HepG2 (cell line): ENCODE measurements at regions not wholly inside any gene's neighbourhood (a gene's known extent, or its start where the extent isn't known, plus 50 kb on each side); places are given as distances from the start of the nearest gene placed in this dataset.

ENCODE experiments used
- ATAC-seq: fragments of 200-7000 bp; cut with Tn5 transposase; 3 replicates; pipeline ENCODE4 v1.9.1; 2020; ENCODE audit warnings: mild to moderate bottlenecking, moderate library complexity
- BruUV-seq: library from RNA; stranded (reverse); fragments of 400-500 nt; replicated peaks from 2 replicates; lab custom pipeline; 2021; lab: Mats Ljungman, UMichigan
- CTCF ChIA-PET: fragments of 300-600 bp; formaldehyde crosslinking; extraction: SDS; loops from one replicate; lab custom pipeline; 2021; ENCODE audit warnings: low total read pairs, inconsistent platforms, low intra/inter-chr PET ratio; lab: Yijun Ruan, JAX
- POLR2A ChIA-PET: fragments of 350-600 bp; sonication (Branson Sonifier 250); formaldehyde crosslinking; loops from one replicate; lab custom pipeline; 2020; ENCODE audit warnings: antibody characterized with exemption, inconsistent platforms; lab: Yijun Ruan, JAX
- DNase-seq: peaks from one replicate; pipeline ENCODE4 v3.0.0-alpha.2; 2015; ENCODE audit warnings: low spot score
- FAIRE-seq: peaks from 3 replicates; lab custom pipeline; 2011; peaks lifted over from hg19 to GRCh38; lab: Jason Lieb, UNC
- H2AFZ ChIP-seq: one replicate; pipeline ENCODE4 v1.6.1; 2011; ENCODE audit warnings: low read length, inconsistent platforms
- H3K27ac ChIP-seq: fragments of 300-600 bp; 3 replicates; pipeline ENCODE4 v1.8.0; 2011; ENCODE audit warnings: mixed run types, mild to moderate bottlenecking, mixed read lengths, low read length, inconsistent platforms; ENCODE audit not compliant: insufficient read depth; ENCODE audit errors: extremely low read length
- H3K27me3 ChIP-seq, 2 experiments: fragments of 200-600 bp in 1 of 2; 2 replicates in 1 of 2; 3 replicates in 1 of 2; pipeline versions ENCODE4 v1.6.0 to v1.8.0; 2011; ENCODE audit warnings: low read length in 2 of 2, mild to moderate bottlenecking in 2 of 2, moderate library complexity in 2 of 2, inconsistent platforms in 1 of 2; ENCODE audit not compliant: insufficient read depth in 2 of 2, control insufficient read depth in 1 of 2
- H3K36me3 ChIP-seq, 2 experiments: fragments of 200-600 bp in 1 of 2; replicated peaks in 1 of 2; 2 replicates in 1 of 2; 3 replicates in 1 of 2; pipeline versions ENCODE4 v1.5.1 to v1.8.0; 2011; ENCODE audit warnings: low read length in 2 of 2, inconsistent platforms in 1 of 2; ENCODE audit not compliant: insufficient read depth in 2 of 2, control insufficient read depth in 1 of 2
- H3K4me1 ChIP-seq: 2 replicates; pipeline ENCODE4 v1.5.1; 2012; ENCODE audit warnings: low read length, inconsistent platforms; ENCODE audit not compliant: insufficient read depth
- H3K4me2 ChIP-seq: 2 replicates; pipeline ENCODE4 v1.6.0; 2011; ENCODE audit warnings: low read depth, low read length, inconsistent platforms
- H3K4me3 ChIP-seq, 3 experiments: fragments of 200-600 bp in 1 of 3; sonication (generic), shearing (Covaris generic) in 1 of 3; replicated peaks in 1 of 3; 2 replicates each; pipeline ENCODE4 v1.5.1; 2011 to 2016; ENCODE audit warnings: low read length in 3 of 3, inconsistent platforms in 2 of 3, low read depth in 2 of 3, mild to moderate bottlenecking in 2 of 3, control low read depth in 1 of 3, mixed read lengths in 1 of 3; ENCODE audit not compliant: insufficient read depth in 1 of 3
- H3K79me2 ChIP-seq: one replicate; pipeline ENCODE4 v1.6.1; 2011; ENCODE audit warnings: low read length, inconsistent platforms; ENCODE audit not compliant: insufficient read depth
- H3K9ac ChIP-seq: 2 replicates; pipeline ENCODE4 v1.6.0; 2011; ENCODE audit warnings: mild to moderate bottlenecking, low read depth, low read length, inconsistent platforms; ENCODE audit not compliant: insufficient read depth
- H3K9me3 ChIP-seq: 2 replicates; pipeline ENCODE4 v1.5.1; 2012; ENCODE audit warnings: mild to moderate bottlenecking, low read length
- H4K20me1 ChIP-seq: 2 replicates; pipeline ENCODE4 v1.6.0; 2011; ENCODE audit warnings: inconsistent platforms, mild to moderate bottlenecking, low read length, moderate library complexity; ENCODE audit not compliant: insufficient read depth
- ARID2 ChIP-seq: sonication (generic); formaldehyde crosslinking; IDR thresholded peaks from 2 replicates; pipeline ENCODE4 v1.8.1; 2022; ENCODE audit warnings: mild to moderate bottlenecking, missing genetic modification reagents, borderline replicate concordance
- JUNB ChIP-seq: sonication (generic); formaldehyde crosslinking; IDR thresholded peaks from 2 replicates; pipeline ENCODE4 v1.8.0; 2022; ENCODE audit warnings: missing genetic modification reagents, mild to moderate bottlenecking, borderline replicate concordance
- MTF2 ChIP-seq: sonication (generic); formaldehyde crosslinking; IDR thresholded peaks from 2 replicates; pipeline ENCODE4 v1.5.0; 2020; ENCODE audit warnings: missing genetic modification reagents, borderline replicate concordance
- NFAT5 ChIP-seq: sonication (generic); formaldehyde crosslinking; IDR thresholded peaks from 2 replicates; pipeline ENCODE4 v1.4.0; 2020; ENCODE audit warnings: missing genetic modification reagents
- SALL1 ChIP-seq: sonication (generic); formaldehyde crosslinking; IDR thresholded peaks from 2 replicates; pipeline ENCODE4 v1.8.0; 2022; ENCODE audit warnings: mild to moderate bottlenecking, missing genetic modification reagents
- WGBS: methylation state at CpG from one replicate; pipeline ENCODE4 v1.1.6; 2017; ENCODE audit warnings: low lambda C conversion rate; 5-methylcytosine and 5-hydroxymethylcytosine counted together
- in situ Hi-C: cut with HindIII; loops from 2 replicates; pipeline ENCODE4 v1.10.0; 2017; ENCODE audit warnings: low pct_unique_long_range_greater_than_20kb; ENCODE audit not compliant: extremely low pct_ligation_motif_present
- intact Hi-C: fragments of 100-400 bp; cut with micrococcal nuclease; formaldehyde crosslinking; loops from one replicate; pipeline ENCODE4 v1.10.0; 2022; ENCODE audit not compliant: unreplicated experiment

- no peaks in the 10 kb centered on the region for H4K20me1 ChIP-seq
- H3K4me3 ChIP-seq = no peak overlapping the region
- intact Hi-C loops (no loop called here), in situ Hi-C loops (no loop called here)
- ChIA-PET POLR2A (no interaction called here), CTCF (no interaction called here)
- no peaks in the 10 kb centered on the region for H3K79me2 ChIP-seq
- no peak overlapping the region for H3K9ac ChIP-seq
- no peak overlapping the region for H3K27ac ChIP-seq
- BruUV-seq = no TSS peak
- no peaks in the 10 kb centered on the region for H3K9me3 ChIP-seq
- TF ChIP-seq JUNB = no peak
- TF ChIP-seq SALL1 (CRISPR knock-in tag) = no peak
- no peak for TF ChIP-seq ARID2 (CRISPR knock-in tag)
- no peak for TF ChIP-seq NFAT5 (CRISPR knock-in tag)
- no peak for TF ChIP-seq MTF2
- no peaks in the 10 kb centered on the region; a peak in 1 of 5 replicates for H3K27me3 ChIP-seq
- H3K36me3 ChIP-seq = no peaks in the 10 kb centered on the region
- no peak for FAIRE-seq
- ATAC-seq = no peak
- WGBS = 25% methylated on average over 2 of the region's 2 CpGs
- no peak for DNase-seq
- no peak overlapping the region for H2AFZ ChIP-seq
- 0 out of 2 replicates have a peak, but pooled peaks cover 5% of the 10 kb centered on the region for H3K4me1 ChIP-seq
- H3K4me2 ChIP-seq = no peak overlapping the region
These were observed 376.6 kb upstream of the ONECUT1 start for GRCh38 chr15:53166684-53167201.
